ENCODE measurements at regions not wholly inside any gene's neighbourhood (a gene's known extent, or its start where the extent isn't known, plus 50 kb on each side); places are given as distances from the start of the nearest gene placed in this dataset.

DNA sequence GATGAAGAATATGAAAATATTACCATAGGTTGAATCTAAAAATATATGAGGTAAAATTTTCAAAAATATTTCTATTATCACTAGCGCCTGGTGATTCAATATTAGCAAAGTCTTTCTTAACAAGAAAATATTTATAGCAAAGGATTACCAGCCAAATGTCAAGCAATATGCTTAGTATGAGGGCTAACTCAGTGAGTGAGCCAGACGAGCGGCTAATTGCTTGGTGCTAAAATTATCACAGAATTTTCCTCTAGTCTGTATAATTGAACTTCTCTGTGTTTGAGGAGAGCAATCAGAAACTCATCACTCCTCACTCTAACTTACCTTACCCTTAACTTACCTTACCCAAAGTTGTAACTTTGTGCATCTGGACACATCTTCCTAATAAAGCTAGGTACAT is 304.9 kb upstream of the PRR16 start:
- Mint-ChIP-seq H3K9me3 (ENCODE audit: insufficient read depth) (no peaks in the 10 kb centered on the region), H3K27ac (no peak overlapping the region), H3K4me3 (no peak overlapping the region), H3K27me3 (no peaks in the 10 kb centered on the region), H3K4me1 (no peaks in the 10 kb centered on the region)
- no peak for TF ChIP-seq EZH2 (IDR thresholded peaks at IDR 0.05; ENCODE audit: borderline replicate concordance, insufficient read depth, low read depth, low read length, poor library complexity, severe bottlenecking)
- TF ChIP-seq, protein P1, sequence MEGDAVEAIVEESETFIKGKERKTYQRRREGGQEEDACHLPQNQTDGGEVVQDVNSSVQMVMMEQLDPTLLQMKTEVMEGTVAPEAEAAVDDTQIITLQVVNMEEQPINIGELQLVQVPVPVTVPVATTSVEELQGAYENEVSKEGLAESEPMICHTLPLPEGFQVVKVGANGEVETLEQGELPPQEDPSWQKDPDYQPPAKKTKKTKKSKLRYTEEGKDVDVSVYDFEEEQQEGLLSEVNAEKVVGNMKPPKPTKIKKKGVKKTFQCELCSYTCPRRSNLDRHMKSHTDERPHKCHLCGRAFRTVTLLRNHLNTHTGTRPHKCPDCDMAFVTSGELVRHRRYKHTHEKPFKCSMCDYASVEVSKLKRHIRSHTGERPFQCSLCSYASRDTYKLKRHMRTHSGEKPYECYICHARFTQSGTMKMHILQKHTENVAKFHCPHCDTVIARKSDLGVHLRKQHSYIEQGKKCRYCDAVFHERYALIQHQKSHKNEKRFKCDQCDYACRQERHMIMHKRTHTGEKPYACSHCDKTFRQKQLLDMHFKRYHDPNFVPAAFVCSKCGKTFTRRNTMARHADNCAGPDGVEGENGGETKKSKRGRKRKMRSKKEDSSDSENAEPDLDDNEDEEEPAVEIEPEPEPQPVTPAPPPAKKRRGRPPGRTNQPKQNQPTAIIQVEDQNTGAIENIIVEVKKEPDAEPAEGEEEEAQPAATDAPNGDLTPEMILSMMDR (IDR thresholded peaks at IDR 0.05) = no peak
- DNase-seq (no peak), ATAC-seq (ENCODE audit: low read depth) (no peak)
- ChIA-PET CTCF (no interaction called here), POLR2A (no interaction called here)
- no peaks in the 10 kb centered on the region for H4K20me1 ChIP-seq (ENCODE audit: control insufficient read depth, insufficient read depth, low read length, poor library complexity, severe bottlenecking)
- intact Hi-C loops (cut with micrococcal nuclease) = no loop called here
- no peak overlapping the region for H3K27ac ChIP-seq (ENCODE audit: low read length in 2 of 2)
- H2AFZ ChIP-seq (ENCODE audit: insufficient read depth, low read depth, low read length, poor library complexity, severe bottlenecking) = no peak overlapping the region
- H3K79me2 ChIP-seq (ENCODE audit: control insufficient read depth, insufficient read depth, low read length) = no peaks in the 10 kb centered on the region
- 100% methylated on average over 1 of the region's 3 CpGs for WGBS (ENCODE audit: insufficient coverage)
- no peaks in the 10 kb centered on the region for H3K27me3 ChIP-seq (replicated peaks in 1 of 4; ENCODE audit: control extremely low read depth in 1 of 4, control insufficient read depth in 3 of 4, insufficient read depth in 4 of 4, low read length in 3 of 4)
- no peaks in the 10 kb centered on the region for H3K4me1 ChIP-seq (ENCODE audit: control insufficient read depth in 2 of 2, insufficient read depth in 2 of 2, low read length in 2 of 2)
- no peak overlapping the region for H3K4me3 ChIP-seq (ENCODE audit: control extremely low read depth in 1 of 5, extremely low read depth in 1 of 5, insufficient read depth in 1 of 5, low read depth in 2 of 5, low read length in 4 of 5)
- H3K4me2 ChIP-seq (replicated peaks; ENCODE audit: low read depth, low read length, poor library complexity, severe bottlenecking) = no peak overlapping the region
- no peaks in the 10 kb centered on the region for H3K9me3 ChIP-seq (ENCODE audit: control extremely low read depth in 1 of 3, control insufficient read depth in 2 of 3, insufficient read depth in 1 of 3, low read length in 2 of 3)
- H3K9ac ChIP-seq (ENCODE audit: low read length) = no peak overlapping the region
- H3K36me3 ChIP-seq (replicated peaks in 1 of 2; ENCODE audit: control extremely low read depth in 1 of 2, control insufficient read depth in 1 of 2, extremely low read depth in 1 of 2, insufficient read depth in 2 of 2, low read length in 1 of 2) = no peaks in the 10 kb centered on the region

GRCh38 chr5:120160124-120160895 is 303.8 kb upstream of the PRR16 start:
- Mint-ChIP-seq H3K4me1 (no peaks in the 10 kb centered on the region), H3K27ac (no peak overlapping the region), H3K27me3 (no peaks in the 10 kb centered on the region), H3K4me3 (no peak overlapping the region), H3K9me3 (ENCODE audit: insufficient read depth) (no peaks in the 10 kb centered on the region)
- Histone ChIP-seq H3K36me3 (replicated peaks in 1 of 2; ENCODE audit: control extremely low read depth in 1 of 2, control insufficient read depth in 1 of 2, extremely low read depth in 1 of 2, insufficient read depth in 2 of 2, low read length in 1 of 2) (no peaks in the 10 kb centered on the region), H3K4me3 (ENCODE audit: control extremely low read depth in 1 of 5, extremely low read depth in 1 of 5, insufficient read depth in 1 of 5, low read depth in 2 of 5, low read length in 4 of 5) (no peak overlapping the region), H3K9ac (ENCODE audit: low read length) (no peak overlapping the region), H2AFZ (ENCODE audit: insufficient read depth, low read depth, low read length, poor library complexity, severe bottlenecking) (no peak overlapping the region), H3K9me3 (ENCODE audit: control extremely low read depth in 1 of 3, control insufficient read depth in 2 of 3, insufficient read depth in 1 of 3, low read length in 2 of 3) (no peaks in the 10 kb centered on the region), H3K27me3 (replicated peaks in 1 of 4; ENCODE audit: control extremely low read depth in 1 of 4, control insufficient read depth in 3 of 4, insufficient read depth in 4 of 4, low read length in 3 of 4) (no peaks in the 10 kb centered on the region), H3K4me1 (ENCODE audit: control insufficient read depth in 2 of 2, insufficient read depth in 2 of 2, low read length in 2 of 2) (no peaks in the 10 kb centered on the region), H3K4me2 (replicated peaks; ENCODE audit: low read depth, low read length, poor library complexity, severe bottlenecking) (no peak overlapping the region), H3K79me2 (ENCODE audit: control insufficient read depth, insufficient read depth, low read length) (no peaks in the 10 kb centered on the region), H3K27ac (ENCODE audit: low read length in 2 of 2) (no peak overlapping the region), H4K20me1 (ENCODE audit: control insufficient read depth, insufficient read depth, low read length, poor library complexity, severe bottlenecking) (no peaks in the 10 kb centered on the region)
- intact Hi-C loops (cut with micrococcal nuclease) = no loop called here
- ATAC-seq (ENCODE audit: low read depth) (no peak), DNase-seq (no peak)
- TF ChIP-seq, protein P1 (IDR thresholded peaks at IDR 0.05) = no peak
- ChIA-PET CTCF (no interaction called here), POLR2A (no interaction called here)
- 67% methylated on average over 1 of the region's 4 CpGs for WGBS (ENCODE audit: insufficient coverage)

Data from B cell (primary cell).